CD4-positive, alpha-beta T cell treated with Interleukin-6 at 100 ng/mL for 8 hours (primary cell): ENCODE measurements at regions not wholly inside any gene's neighbourhood (a gene's known extent, or its start where the extent isn't known, plus 50 kb on each side); places are given as distances from the start of the nearest gene placed in this dataset.
"Not testable (repeated sequence)": the region's sequence is repeated elsewhere in the genome, so short reads cannot be mapped to it uniquely, and the experiment has no call there.

Experiments
- DNase-seq: peaks from one replicate; pipeline ENCODE4 v3.0.0-alpha.2; 2020; ENCODE audit warnings: mixed read lengths, low spot score

- DNase-seq, result no peak
Measured at GRCh38 chr20:4469910-4470309, 216.3 kb upstream of the PRNP start.

GRCh38 chr20:4468114-4468513, 218.1 kb upstream of the PRNP start:
- no peak for DNase-seq

- DNase-seq, result no peak
Measured at GRCh38 chr20:4465855-4466545, 216.9 kb upstream of the ADRA1D start.

- DNase-seq, result no peak
Measured at GRCh38 chr20:4465212-4465611, 216.1 kb upstream of the ADRA1D start.

- not testable (repeated sequence) for DNase-seq
Measured at GRCh38 chr20:4462801-4463200, 213.7 kb upstream of the ADRA1D start.

- no peak for DNase-seq
Measured at GRCh38 chr20:4459081-4459480, 210.0 kb upstream of the ADRA1D start.

GRCh38 chr20:4457566-4458543, 208.8 kb upstream of the ADRA1D start:
- no peak for DNase-seq

- no peak for DNase-seq
Measured at GRCh38 chr20:4455996-4456395, 206.9 kb upstream of the ADRA1D start.

GRCh38 chr20:4455301-4455701, 206.2 kb upstream of the ADRA1D start:
- DNase-seq, result no peak

- no peak for DNase-seq
Measured at GRCh38 chr20:4454111-4454510, 205.0 kb upstream of the ADRA1D start.

- no peak for DNase-seq
Measured at GRCh38 chr20:4453359-4453758, 204.3 kb upstream of the ADRA1D start.

GRCh38 chr20:4451487-4452081, 202.5 kb upstream of the ADRA1D start:
- no peak for DNase-seq

- no peak for DNase-seq
Measured at GRCh38 chr20:4449957-4450715, 201.0 kb upstream of the ADRA1D start.

- no peak for DNase-seq
Measured at GRCh38 chr20:4445784-4446183, 196.7 kb upstream of the ADRA1D start.

- no peak for DNase-seq
Measured at GRCh38 chr20:4445331-4445730, 196.2 kb upstream of the ADRA1D start.

GRCh38 chr20:4444404-4444803, 195.3 kb upstream of the ADRA1D start:
- no peak for DNase-seq

GRCh38 chr20:4443016-4443415, 193.9 kb upstream of the ADRA1D start:
- DNase-seq, result no peak

- DNase-seq, result no peak
Measured at GRCh38 chr20:4441871-4442270, 192.8 kb upstream of the ADRA1D start.

GRCh38 chr20:4441191-4441590, 192.1 kb upstream of the ADRA1D start:
- no peak for DNase-seq

GRCh38 chr20:4439461-4439860, 190.4 kb upstream of the ADRA1D start:
- no peak for DNase-seq

GRCh38 chr20:4437131-4437530, 188.0 kb upstream of the ADRA1D start:
- DNase-seq, result no peak
